Right atrium auricular region (tissue), 2 donors: ENCODE measurements at regions not wholly inside any gene's neighbourhood (a gene's known extent, or its start where the extent isn't known, plus 50 kb on each side); places are given as distances from the start of the nearest gene placed in this dataset.

ENCODE experiments used
- DNase-seq: peaks from one replicate; pipeline ENCODE4 v3.0.0-alpha.2; 2019; ENCODE audit warnings: low spot score
- H3K27ac ChIP-seq, 2 donors: fragments of 200-600 bp; sonication (generic); 1 replicate in 1 of 2; 2 replicates in 1 of 2; pipeline ENCODE4 v1.5.1; 2016 to 2019
- H3K27me3 ChIP-seq, 2 donors: fragments of 200-600 bp; sonication (generic); one replicate each; pipeline versions ENCODE4 v1.5.1 to v1.6.0; 2017 to 2019
- H3K36me3 ChIP-seq: fragments of 200-600 bp; sonication (generic); one replicate; pipeline ENCODE4 v1.5.1; 2016
- H3K4me1 ChIP-seq, 2 donors: fragments of 200-600 bp; sonication (generic); one replicate each; pipeline versions ENCODE4 v1.5.1 to v1.6.0; 2017 to 2019
- H3K4me3 ChIP-seq, 2 donors: fragments of 200-600 bp; sonication (generic); 1 replicate in 1 of 2; 2 replicates in 1 of 2; pipeline ENCODE4 v1.5.1; 2017 to 2019; ENCODE audit warnings: mild to moderate bottlenecking in 1 of 2, moderate library complexity in 1 of 2
- H3K9me3 ChIP-seq, 2 donors: fragments of 200-600 bp; sonication (generic); one replicate each; pipeline ENCODE4 v1.5.1; 2019
- TF ChIP-seq, protein P1 (sequence below), 2 donors: fragments of 200-600 bp; sonication (generic); IDR thresholded peaks; one replicate each; pipeline ENCODE4 v1.5.1; 2019; ENCODE audit warnings: antibody characterized with exemption in 2 of 2

DNA sequence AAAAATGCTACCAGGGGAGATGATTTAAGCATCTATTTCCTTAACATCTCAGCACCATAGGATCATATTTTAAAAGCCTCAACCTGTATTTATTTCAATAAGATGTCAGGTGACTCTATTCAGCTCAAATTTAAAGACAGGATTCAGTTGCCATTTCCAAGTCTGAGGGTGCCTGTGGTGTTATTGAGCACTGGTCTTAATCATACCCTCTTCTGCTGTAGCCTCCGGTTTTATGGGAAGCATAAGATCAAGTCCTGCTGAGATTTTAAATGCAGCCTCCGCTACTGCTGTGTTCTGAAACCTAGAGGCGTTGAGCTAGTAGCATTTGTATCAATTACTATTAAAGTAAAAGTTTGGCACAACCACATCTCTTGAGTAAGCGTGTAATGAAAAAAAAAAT, 185.7 kb upstream of the NWD2 start:
- no peaks in the 10 kb centered on the region for H3K36me3 ChIP-seq
- no peaks in the 10 kb centered on the region for H3K27me3 ChIP-seq
- no peak overlapping the region for H3K4me3 ChIP-seq
- no peaks in the 10 kb centered on the region for H3K4me1 ChIP-seq
- no peak for DNase-seq
- H3K27ac ChIP-seq = no peak overlapping the region
- TF ChIP-seq, protein P1, sequence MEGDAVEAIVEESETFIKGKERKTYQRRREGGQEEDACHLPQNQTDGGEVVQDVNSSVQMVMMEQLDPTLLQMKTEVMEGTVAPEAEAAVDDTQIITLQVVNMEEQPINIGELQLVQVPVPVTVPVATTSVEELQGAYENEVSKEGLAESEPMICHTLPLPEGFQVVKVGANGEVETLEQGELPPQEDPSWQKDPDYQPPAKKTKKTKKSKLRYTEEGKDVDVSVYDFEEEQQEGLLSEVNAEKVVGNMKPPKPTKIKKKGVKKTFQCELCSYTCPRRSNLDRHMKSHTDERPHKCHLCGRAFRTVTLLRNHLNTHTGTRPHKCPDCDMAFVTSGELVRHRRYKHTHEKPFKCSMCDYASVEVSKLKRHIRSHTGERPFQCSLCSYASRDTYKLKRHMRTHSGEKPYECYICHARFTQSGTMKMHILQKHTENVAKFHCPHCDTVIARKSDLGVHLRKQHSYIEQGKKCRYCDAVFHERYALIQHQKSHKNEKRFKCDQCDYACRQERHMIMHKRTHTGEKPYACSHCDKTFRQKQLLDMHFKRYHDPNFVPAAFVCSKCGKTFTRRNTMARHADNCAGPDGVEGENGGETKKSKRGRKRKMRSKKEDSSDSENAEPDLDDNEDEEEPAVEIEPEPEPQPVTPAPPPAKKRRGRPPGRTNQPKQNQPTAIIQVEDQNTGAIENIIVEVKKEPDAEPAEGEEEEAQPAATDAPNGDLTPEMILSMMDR (IDR thresholded peaks at IDR 0.05) = no peak
- H3K9me3 ChIP-seq = no peaks in the 10 kb centered on the region

DNA sequence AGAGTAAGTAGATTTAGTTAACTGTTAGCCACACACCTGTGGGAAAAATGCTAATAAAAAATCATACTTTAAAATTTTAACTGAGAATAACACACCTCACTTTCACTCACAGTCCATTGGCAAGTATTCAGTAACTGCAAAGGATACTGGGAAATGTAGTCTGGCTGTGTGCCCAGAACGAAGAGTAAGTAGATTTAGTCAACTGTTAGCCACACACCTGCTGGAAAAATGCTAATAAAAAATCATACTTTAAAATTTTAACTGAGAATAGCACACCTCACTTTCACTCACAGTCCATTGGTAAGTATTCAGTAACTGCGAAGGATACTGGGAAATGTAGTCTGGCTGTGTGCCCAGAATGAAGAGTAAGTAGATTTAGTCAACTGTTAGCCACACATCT, 178.4 kb upstream of the NWD2 start:
- no peak overlapping the region for H3K4me3 ChIP-seq
- H3K9me3 ChIP-seq = no peaks in the 10 kb centered on the region
- TF ChIP-seq, protein P1 (IDR thresholded peaks at IDR 0.05) = no peak
- no peaks in the 10 kb centered on the region for H3K27me3 ChIP-seq
- H3K36me3 ChIP-seq = no peaks in the 10 kb centered on the region
- no peak for DNase-seq
- no peaks in the 10 kb centered on the region for H3K4me1 ChIP-seq
- no peak overlapping the region for H3K27ac ChIP-seq

DNA sequence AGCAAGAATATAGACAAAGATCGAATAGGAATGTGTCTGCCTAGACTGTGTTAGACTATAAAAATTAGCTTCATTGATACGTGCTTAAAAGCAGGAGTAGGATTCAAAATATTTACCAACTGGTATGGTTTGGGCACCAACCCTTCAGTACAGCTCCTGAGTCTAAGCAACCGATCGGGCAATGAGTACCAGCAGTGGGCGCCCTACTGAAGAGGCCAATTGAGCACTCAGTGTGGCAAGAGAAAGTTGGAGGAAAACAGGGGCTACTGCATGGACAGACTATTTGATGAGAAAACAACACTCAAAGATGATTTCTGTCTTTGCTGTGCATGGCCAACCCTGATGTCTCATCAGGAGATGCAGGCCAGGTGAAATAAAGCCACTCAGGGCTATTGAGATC, 176.0 kb upstream of the NWD2 start:
- no peaks in the 10 kb centered on the region for H3K4me1 ChIP-seq
- H3K9me3 ChIP-seq = no peaks in the 10 kb centered on the region
- TF ChIP-seq, protein P1 (IDR thresholded peaks at IDR 0.05) = no peak
- no peaks in the 10 kb centered on the region for H3K36me3 ChIP-seq
- H3K27me3 ChIP-seq = no peaks in the 10 kb centered on the region
- DNase-seq = no peak
- H3K4me3 ChIP-seq = no peak overlapping the region
- H3K27ac ChIP-seq = no peak overlapping the region

DNA sequence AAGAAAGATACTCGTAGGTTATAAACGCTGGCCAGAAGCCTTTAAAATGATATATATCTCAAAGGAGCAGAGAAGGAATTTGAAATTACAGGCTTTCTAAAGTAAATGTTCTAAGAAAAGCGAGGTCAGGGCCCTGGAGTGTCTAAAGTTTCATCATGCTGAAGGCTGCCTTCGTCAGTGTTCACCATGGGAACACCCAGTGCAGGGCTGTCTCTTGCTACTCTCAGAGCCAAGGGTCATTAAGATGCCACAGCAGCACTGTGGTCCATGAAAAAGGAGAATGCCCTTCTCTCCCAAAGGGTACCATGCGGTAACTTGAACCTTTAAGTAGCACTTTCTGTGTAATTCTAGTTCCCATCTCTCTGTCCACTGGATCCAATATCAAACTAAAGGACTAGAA, 174.5 kb upstream of the NWD2 start:
- Histone ChIP-seq H3K27ac (no peak overlapping the region), H3K36me3 (no peaks in the 10 kb centered on the region), H3K4me3 (no peak overlapping the region), H3K9me3 (no peaks in the 10 kb centered on the region), H3K27me3 (no peaks in the 10 kb centered on the region), H3K4me1 (no peaks in the 10 kb centered on the region)
- TF ChIP-seq, protein P1 (IDR thresholded peaks at IDR 0.05) = no peak
- no peak for DNase-seq

DNA sequence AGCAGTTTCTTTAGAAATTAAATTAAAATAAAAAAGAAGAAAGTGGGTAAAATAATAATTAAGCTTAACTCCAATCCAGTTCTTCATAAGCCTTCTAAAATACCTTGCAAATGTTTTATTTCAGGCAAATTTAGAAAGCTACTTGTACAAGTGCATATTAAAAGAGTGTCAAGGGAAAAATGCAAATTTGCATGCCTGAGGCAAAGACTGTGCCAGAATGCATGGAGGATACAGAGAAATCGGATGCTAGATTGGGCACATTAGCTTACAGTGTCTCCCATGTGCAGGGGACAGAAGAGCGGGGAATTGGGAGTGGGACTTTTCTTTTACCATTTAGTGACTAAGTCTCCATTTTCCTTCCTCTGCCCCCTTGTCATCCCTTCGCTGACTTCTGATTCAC, 173.0 kb upstream of the NWD2 start:
- H3K36me3 ChIP-seq = no peaks in the 10 kb centered on the region
- TF ChIP-seq, protein P1 (IDR thresholded peaks at IDR 0.05) = no peak
- H3K4me1 ChIP-seq = no peaks in the 10 kb centered on the region
- no peaks in the 10 kb centered on the region for H3K27me3 ChIP-seq
- no peaks in the 10 kb centered on the region for H3K9me3 ChIP-seq
- no peak overlapping the region for H3K4me3 ChIP-seq
- no peak overlapping the region for H3K27ac ChIP-seq
- DNase-seq = no peak

DNA sequence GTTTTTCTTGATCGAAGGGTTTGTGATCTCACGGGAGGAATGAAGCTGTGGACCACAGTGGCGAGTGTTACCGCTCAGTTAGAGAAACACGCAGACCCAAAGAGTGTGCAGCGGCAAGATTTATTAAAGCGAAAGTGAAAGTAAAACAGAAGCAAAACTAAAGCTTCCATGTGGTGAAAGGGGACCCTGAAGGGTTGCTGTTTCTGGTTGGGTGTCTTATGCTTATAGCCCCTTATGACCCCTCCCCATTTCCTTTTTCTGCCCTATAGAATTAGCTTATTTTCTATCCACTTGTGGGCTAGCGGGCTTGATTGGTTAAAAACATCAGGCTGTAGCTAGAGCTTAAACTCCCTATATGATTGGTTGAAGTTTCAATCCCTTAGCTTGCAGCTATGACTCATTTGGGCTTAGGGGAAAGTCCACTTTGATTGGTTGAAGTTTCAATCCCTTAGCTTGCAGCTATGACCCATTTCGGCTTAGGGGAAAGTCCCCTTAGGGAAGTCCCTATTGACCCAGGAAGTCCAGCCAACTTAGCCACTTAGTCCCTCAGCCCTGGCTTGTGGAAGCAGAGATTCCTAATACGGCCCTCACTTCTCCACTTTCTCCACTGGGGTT, 171.2 kb upstream of the NWD2 start:
- no peaks in the 10 kb centered on the region for H3K4me1 ChIP-seq
- H3K36me3 ChIP-seq = no peaks in the 10 kb centered on the region
- TF ChIP-seq, protein P1 (IDR thresholded peaks at IDR 0.05) = no peak
- H3K27ac ChIP-seq = no peak overlapping the region
- no peak overlapping the region for H3K4me3 ChIP-seq
- DNase-seq = no peak
- H3K9me3 ChIP-seq = no peaks in the 10 kb centered on the region
- H3K27me3 ChIP-seq = no peaks in the 10 kb centered on the region
